Esophagus squamous epithelium (tissue), 4 donors: ENCODE measurements at regions not wholly inside any gene's neighbourhood (a gene's known extent, or its start where the extent isn't known, plus 50 kb on each side); places are given as distances from the start of the nearest gene placed in this dataset.

Source experiments
- CTCF ChIP-seq, 6 experiments: fragments of 450-650 bp in 4 of 6; fragments of 200-600 bp in 2 of 6; sonication (generic) in 2 of 6; IDR thresholded peaks; one replicate each; pipeline ENCODE4 v1.5.1; 2016 to 2019; ENCODE audit warnings: antibody characterized with exemption in 6 of 6, mild to moderate bottlenecking in 4 of 6, moderate library complexity in 4 of 6
- POLR2A ChIP-seq, 4 donors: fragments of 450-650 bp; IDR thresholded peaks; one replicate each; pipeline ENCODE4 v1.6.1; 2017; ENCODE audit warnings: antibody characterized with exemption in 4 of 4, mild to moderate bottlenecking in 4 of 4, moderate library complexity in 3 of 4

GRCh38 chr17:77526728-77527350, 386.1 kb downstream of the SEC14L1 start:
- TF ChIP-seq CTCF (IDR thresholded peaks at IDR 0.05) (no peak), POLR2A (IDR thresholded peaks at IDR 0.05) (no peak)
